MM.1S (cell line): ENCODE measurements at regions not wholly inside any gene's neighbourhood (a gene's known extent, or its start where the extent isn't known, plus 50 kb on each side); places are given as distances from the start of the nearest gene placed in this dataset.

Experiments
- EZH2phosphoT487 ChIP-seq: fragments of 300-600 bp; sonication (generic); IDR thresholded peaks from 2 replicates; pipeline ENCODE4 v1.6.1; 2018; ENCODE audit warnings: antibody characterized with exemption, low read length
- TF ChIP-seq, protein P1 (sequence below): fragments of 300-600 bp; sonication (generic); IDR thresholded peaks from 2 replicates; pipeline ENCODE4 v1.5.1; 2016; ENCODE audit warnings: antibody characterized with exemption, low read length, mixed read lengths

DNA sequence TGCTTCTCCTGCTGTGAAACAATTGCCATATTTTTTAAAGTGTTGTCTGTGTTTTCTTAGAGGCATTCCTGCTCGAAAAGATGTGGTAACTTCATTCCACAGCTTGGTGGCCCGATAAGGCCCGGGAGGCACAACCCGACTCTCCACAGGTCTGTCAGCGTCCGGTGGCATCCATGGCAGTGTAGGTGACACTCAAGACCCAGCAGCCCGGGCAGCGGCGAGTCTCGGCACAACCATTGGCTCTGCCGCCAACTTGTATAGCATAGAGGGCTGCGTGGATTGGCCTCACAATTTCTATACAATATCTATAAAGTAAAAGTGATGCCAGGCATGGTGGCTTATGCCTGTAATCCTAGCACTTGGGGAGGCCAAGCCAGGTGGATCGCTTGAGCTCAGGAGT, 262.3 kb upstream of the CHRNA7 start:
- TF ChIP-seq, protein P1, sequence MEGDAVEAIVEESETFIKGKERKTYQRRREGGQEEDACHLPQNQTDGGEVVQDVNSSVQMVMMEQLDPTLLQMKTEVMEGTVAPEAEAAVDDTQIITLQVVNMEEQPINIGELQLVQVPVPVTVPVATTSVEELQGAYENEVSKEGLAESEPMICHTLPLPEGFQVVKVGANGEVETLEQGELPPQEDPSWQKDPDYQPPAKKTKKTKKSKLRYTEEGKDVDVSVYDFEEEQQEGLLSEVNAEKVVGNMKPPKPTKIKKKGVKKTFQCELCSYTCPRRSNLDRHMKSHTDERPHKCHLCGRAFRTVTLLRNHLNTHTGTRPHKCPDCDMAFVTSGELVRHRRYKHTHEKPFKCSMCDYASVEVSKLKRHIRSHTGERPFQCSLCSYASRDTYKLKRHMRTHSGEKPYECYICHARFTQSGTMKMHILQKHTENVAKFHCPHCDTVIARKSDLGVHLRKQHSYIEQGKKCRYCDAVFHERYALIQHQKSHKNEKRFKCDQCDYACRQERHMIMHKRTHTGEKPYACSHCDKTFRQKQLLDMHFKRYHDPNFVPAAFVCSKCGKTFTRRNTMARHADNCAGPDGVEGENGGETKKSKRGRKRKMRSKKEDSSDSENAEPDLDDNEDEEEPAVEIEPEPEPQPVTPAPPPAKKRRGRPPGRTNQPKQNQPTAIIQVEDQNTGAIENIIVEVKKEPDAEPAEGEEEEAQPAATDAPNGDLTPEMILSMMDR, result no peak
- no peak for TF ChIP-seq EZH2phosphoT487
